Astrocyte of the spinal cord (primary cell): ENCODE measurements at regions not wholly inside any gene's neighbourhood (a gene's known extent, or its start where the extent isn't known, plus 50 kb on each side); places are given as distances from the start of the nearest gene placed in this dataset.

Source experiments
- DNase-seq: peaks from one replicate; pipeline ENCODE4 v3.0.0; 2011; ENCODE audit warnings: low read depth, low spot score
- H3K4me3 ChIP-seq: 2 replicates; pipeline ENCODE4 v1.5.1; 2011; ENCODE audit warnings: low read depth, mild to moderate bottlenecking, low read length, moderate library complexity
- in situ Hi-C: cut with HindIII; loops from 2 replicates; pipeline ENCODE4 v1.10.0; 2017; ENCODE audit warnings: low sequenced_read_pairs
- TF ChIP-seq, protein P1 (sequence below): IDR thresholded peaks from 2 replicates; pipeline ENCODE4 v1.5.1; 2012; ENCODE audit warnings: low read depth, mild to moderate bottlenecking, low read length, inconsistent platforms

DNA sequence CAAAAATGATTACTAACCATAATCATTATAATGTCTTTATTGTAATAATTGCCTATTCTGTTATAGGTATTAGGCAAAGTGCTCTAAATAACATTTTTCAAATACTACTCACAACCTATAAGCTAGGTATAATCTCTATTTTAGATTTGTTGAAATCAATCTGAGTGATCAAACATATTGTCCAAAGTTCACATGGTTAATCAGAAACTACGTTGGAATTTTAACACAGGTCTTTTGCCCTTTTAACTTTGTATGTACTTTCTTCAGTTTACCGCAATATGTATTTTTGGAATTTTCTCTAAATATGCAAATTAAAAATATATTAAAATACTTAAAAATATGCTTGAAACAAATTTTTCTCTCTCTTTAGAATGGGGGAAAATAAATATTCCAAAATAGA is 1563.2 kb downstream of the KCNT2 start:
- in situ Hi-C loops: no loop called here
- TF ChIP-seq, protein P1, sequence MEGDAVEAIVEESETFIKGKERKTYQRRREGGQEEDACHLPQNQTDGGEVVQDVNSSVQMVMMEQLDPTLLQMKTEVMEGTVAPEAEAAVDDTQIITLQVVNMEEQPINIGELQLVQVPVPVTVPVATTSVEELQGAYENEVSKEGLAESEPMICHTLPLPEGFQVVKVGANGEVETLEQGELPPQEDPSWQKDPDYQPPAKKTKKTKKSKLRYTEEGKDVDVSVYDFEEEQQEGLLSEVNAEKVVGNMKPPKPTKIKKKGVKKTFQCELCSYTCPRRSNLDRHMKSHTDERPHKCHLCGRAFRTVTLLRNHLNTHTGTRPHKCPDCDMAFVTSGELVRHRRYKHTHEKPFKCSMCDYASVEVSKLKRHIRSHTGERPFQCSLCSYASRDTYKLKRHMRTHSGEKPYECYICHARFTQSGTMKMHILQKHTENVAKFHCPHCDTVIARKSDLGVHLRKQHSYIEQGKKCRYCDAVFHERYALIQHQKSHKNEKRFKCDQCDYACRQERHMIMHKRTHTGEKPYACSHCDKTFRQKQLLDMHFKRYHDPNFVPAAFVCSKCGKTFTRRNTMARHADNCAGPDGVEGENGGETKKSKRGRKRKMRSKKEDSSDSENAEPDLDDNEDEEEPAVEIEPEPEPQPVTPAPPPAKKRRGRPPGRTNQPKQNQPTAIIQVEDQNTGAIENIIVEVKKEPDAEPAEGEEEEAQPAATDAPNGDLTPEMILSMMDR: no peak
- H3K4me3 ChIP-seq: no peak overlapping the region
- DNase-seq: no peak

DNA sequence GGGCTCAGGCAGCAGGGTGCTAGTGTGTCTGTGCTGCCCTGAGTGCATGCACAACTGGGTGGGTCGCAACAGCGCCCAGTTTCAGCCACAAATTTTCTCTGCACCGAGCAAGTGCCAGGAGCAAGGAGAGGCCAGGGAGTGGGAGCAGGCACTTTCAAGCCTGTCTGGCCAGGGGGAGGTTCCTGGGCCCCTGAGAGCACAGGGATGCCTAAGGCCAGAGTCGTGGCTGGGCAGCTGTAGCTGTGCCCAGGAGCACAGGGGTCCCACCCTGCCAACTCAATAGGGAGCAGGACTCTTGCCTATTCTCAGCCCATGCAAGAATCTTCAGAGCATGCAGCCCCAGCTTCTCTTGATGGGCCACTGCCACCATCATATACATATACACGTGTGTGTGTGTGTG is 1577.4 kb downstream of the KCNT2 start:
- TF ChIP-seq, protein P1: no peak
- no peak for DNase-seq
- in situ Hi-C loops: no loop called here
- no peak overlapping the region for H3K4me3 ChIP-seq

DNA sequence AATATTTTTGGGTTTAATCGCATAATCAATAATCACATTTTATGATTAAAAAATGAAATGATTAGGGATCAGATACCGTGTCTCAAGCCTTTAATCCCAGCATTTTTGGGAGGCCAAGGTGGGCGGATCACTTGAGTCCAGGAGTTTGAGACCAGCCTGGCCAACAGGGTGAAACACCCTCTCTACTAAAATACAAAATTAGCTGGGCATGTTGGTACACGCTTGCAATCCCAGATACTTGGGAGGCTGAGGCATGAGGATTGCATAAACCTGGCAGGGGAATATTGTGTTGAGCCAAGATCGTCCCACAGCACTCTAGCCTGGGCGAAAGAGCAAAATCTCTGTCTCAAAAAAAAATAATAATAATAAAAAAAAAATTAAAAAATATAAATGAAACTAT is 1581.4 kb downstream of the KCNT2 start:
- in situ Hi-C loops: no loop called here
- H3K4me3 ChIP-seq: no peak overlapping the region
- TF ChIP-seq, protein P1: no peak
- no peak for DNase-seq

DNA sequence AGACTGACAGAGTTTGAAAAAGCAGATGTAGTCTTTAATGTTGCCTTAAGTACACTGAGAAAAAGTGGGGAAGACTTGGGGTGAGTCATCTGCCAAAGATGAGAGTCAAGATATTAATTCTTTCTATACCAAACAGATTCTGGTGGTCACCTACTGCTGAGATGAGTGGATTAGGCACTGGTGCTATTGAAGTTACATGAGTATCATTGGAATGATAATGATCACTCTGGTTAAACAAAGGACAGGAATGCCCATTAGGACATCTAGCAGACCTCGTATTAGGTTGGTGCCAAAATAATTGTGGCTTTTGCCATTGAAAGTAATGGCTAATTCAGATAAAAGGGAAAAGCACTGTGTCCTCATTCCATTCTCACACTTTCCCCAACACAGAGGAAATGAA is 1588.9 kb downstream of the KCNT2 start:
- in situ Hi-C loops: no loop called here
- TF ChIP-seq, protein P1: no peak
- H3K4me3 ChIP-seq: no peak overlapping the region
- DNase-seq: peak; percentile 91

DNA sequence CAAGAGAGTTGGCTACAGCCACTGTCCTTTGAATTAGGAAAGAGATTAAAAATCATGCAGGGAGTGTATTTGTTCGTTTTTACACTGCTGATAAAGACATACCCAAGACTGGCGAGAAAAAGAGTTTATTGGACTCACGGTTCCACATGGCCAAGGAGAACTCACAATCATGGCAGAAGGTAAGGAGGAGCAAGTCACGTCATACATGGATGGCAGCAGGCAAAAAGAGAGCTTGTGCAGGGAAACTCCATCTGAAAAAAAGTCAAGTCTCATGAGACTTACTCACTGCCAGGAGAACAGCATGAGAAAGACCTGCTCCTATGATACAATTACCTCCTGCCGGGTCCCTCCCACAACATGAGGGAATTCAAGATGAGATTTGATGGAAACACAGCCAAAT is 1595.2 kb downstream of the KCNT2 start:
- TF ChIP-seq, protein P1: no peak
- H3K4me3 ChIP-seq: no peak overlapping the region
- no peak for DNase-seq
- in situ Hi-C loops: no loop called here

DNA sequence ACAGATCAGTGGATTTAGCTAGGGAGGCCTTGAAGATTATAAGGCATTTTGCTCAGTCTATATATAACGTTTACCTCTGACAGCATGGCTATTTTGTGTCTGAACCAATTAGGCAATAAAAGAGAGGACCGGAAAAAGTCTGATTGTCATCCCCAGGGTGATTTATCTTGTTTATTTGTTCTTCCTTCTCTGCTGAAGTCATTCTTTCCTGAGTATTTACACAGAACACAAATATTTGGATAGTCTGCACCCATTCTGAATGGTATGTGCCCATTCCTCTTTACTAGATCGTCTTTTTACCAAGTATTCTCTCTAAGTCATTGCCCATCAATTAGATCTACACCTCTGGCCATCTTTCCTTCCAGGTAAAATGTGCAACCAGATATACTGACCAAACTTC is 1602.9 kb downstream of the KCNT2 start:
- H3K4me3 ChIP-seq: no peak overlapping the region
- in situ Hi-C loops: no loop called here
- no peak for DNase-seq
- TF ChIP-seq, protein P1: no peak

DNA sequence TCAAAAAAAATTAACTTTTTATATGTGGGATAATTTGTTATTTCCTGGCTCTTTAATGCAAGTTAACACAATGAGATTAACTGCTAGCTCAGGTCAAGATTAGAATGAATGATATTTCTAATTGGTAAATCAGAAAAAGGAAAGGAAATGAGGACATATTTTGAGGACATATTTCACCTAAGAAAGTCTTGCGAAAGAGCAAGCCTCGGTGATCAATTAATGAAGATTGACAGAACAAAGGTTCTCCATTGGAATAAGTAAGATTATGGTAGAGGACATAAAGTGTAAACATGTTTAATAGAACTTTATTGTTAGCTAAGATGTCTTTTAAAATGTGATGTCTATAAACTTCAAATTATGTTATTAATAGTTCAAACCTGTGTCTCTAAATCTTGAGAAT is 1617.8 kb downstream of the KCNT2 start:
- in situ Hi-C loops: no loop called here
- DNase-seq: no peak
- TF ChIP-seq, protein P1: no peak

More for the DNA sequence above, 1617.8 kb downstream of the KCNT2 start:
- no peak overlapping the region for H3K4me3 ChIP-seq
